Gastroesophageal sphincter (tissue), 4 donors: ENCODE measurements at regions not wholly inside any gene's neighbourhood (a gene's known extent, or its start where the extent isn't known, plus 50 kb on each side); places are given as distances from the start of the nearest gene placed in this dataset.

ENCODE experiments used
- ATAC-seq: fragments of 150-250 bp; one replicate; pipeline ENCODE4 v1.9.1; 2016; ENCODE audit warnings: mild to moderate bottlenecking, moderate library complexity
- H3K27ac ChIP-seq, 4 donors: fragments of 200-600 bp; sonication (generic) in 3 of 4; 1 replicate in 3 of 4; 2 replicates in 1 of 4; pipeline ENCODE4 v1.5.1; 2016 to 2019
- H3K27me3 ChIP-seq: fragments of 200-600 bp; sonication (generic); one replicate; pipeline ENCODE4 v1.5.1; 2019
- H3K36me3 ChIP-seq, 2 donors: fragments of 200-600 bp; sonication (generic); one replicate each; pipeline ENCODE4 v1.5.1; 2019; ENCODE audit warnings: control low read depth in 1 of 2
- H3K4me1 ChIP-seq, 3 donors: fragments of 200-600 bp; sonication (generic); 1 replicate in 2 of 3; 2 replicates in 1 of 3; pipeline ENCODE4 v1.5.1; 2016 to 2019; ENCODE audit warnings: control low read depth in 2 of 3
- H3K4me3 ChIP-seq, 2 donors: fragments of 200-600 bp; sonication (generic); one replicate each; pipeline ENCODE4 v1.5.1; 2019; ENCODE audit warnings: mild to moderate bottlenecking in 1 of 2, moderate library complexity in 1 of 2
- H3K9me3 ChIP-seq, 3 donors: fragments of 200-600 bp; sonication (generic); one replicate each; pipeline ENCODE4 v1.5.1; 2017 to 2019; ENCODE audit warnings: control low read depth in 2 of 3
- CTCF ChIP-seq, 4 experiments: fragments of 200-600 bp in 2 of 4; fragments of 450-650 bp in 2 of 4; sonication (generic) in 1 of 4; IDR thresholded peaks; one replicate each; pipeline ENCODE4 v1.5.1; 2017 to 2019; ENCODE audit warnings: antibody characterized with exemption in 4 of 4, mild to moderate bottlenecking in 2 of 4, moderate library complexity in 2 of 4
- EP300 ChIP-seq: sonication (generic); formaldehyde crosslinking; IDR thresholded peaks from one replicate; pipeline ENCODE4 v1.6.1; 2017; ENCODE audit warnings: antibody characterized with exemption, mild to moderate bottlenecking
- POLR2A ChIP-seq, 2 donors: fragments of 450-650 bp; IDR thresholded peaks; one replicate each; pipeline ENCODE4 v1.6.1; 2017; ENCODE audit warnings: antibody characterized with exemption in 2 of 2, mild to moderate bottlenecking in 2 of 2, moderate library complexity in 1 of 2
- POLR2AphosphoS5 ChIP-seq: sonication (generic); formaldehyde crosslinking; IDR thresholded peaks from one replicate; pipeline ENCODE4 v1.6.1; 2017; ENCODE audit warnings: antibody characterized with exemption
- WGBS, 2 donors: methylation state at CpG; one replicate each; pipeline ENCODE4 v1.1.5; 2018; ENCODE audit warnings: low coverage in 1 of 2; 5-methylcytosine and 5-hydroxymethylcytosine counted together

GRCh38 chr2:104923665-104924064 lies 69.8 kb downstream of the POU3F3 start:
- ATAC-seq, result no peak
- TF ChIP-seq CTCF (IDR thresholded peaks at IDR 0.05) (no peak), EP300 (no peak), POLR2A (IDR thresholded peaks at IDR 0.05) (no peak), POLR2AphosphoS5 (no peak)
- peaks cover 10% of the 10 kb centered on the region for H3K27me3 ChIP-seq
- 52 to 59% methylated on average over 3 of the region's 3 CpGs for WGBS, 2 donors
- no peak overlapping the region for H3K27ac ChIP-seq
- H3K4me1 ChIP-seq, result no peaks in the 10 kb centered on the region
- H3K4me3 ChIP-seq, result no peak overlapping the region
- H3K36me3 ChIP-seq, result no peaks in the 10 kb centered on the region
- peaks cover 0 to 20% (median 0%) of the 10 kb centered on the region in 3 donors for H3K9me3 ChIP-seq

GRCh38 chr2:104929663-104930062 lies 75.7 kb downstream of the POU3F3 start:
- no peak for TF ChIP-seq POLR2AphosphoS5
- TF ChIP-seq CTCF (IDR thresholded peaks at IDR 0.05), result no peak
- no peak for TF ChIP-seq POLR2A (IDR thresholded peaks at IDR 0.05)
- no peak for TF ChIP-seq EP300
- Histone ChIP-seq H3K27ac (no peak overlapping the region), H3K4me1 (no peaks in the 10 kb centered on the region), H3K36me3 (no peaks in the 10 kb centered on the region), H3K27me3 (peaks cover 15% of the 10 kb centered on the region), H3K4me3 (no peak overlapping the region), H3K9me3 (no peaks in the 10 kb centered on the region)
- 74 to 81% methylated on average over 2 to 3 of the region's 4 CpGs for WGBS, 2 donors
- no peak for ATAC-seq

GRCh38 chr2:104930732-104931131 lies 76.8 kb downstream of the POU3F3 start:
- Histone ChIP-seq H3K27me3 (peaks cover 15% of the 10 kb centered on the region), H3K27ac (no peak overlapping the region), H3K9me3 (no peaks in the 10 kb centered on the region), H3K4me3 (no peak overlapping the region), H3K4me1 (no peaks in the 10 kb centered on the region), H3K36me3 (no peaks in the 10 kb centered on the region)
- TF ChIP-seq POLR2AphosphoS5, result no peak
- no peak for TF ChIP-seq EP300
- TF ChIP-seq POLR2A (IDR thresholded peaks at IDR 0.05), result no peak
- no peak for TF ChIP-seq CTCF (IDR thresholded peaks at IDR 0.05)
- no peak for ATAC-seq
- 48 to 52% methylated on average over 3 of the region's 3 CpGs for WGBS, 2 donors

GRCh38 chr2:104932243-104932642 lies 78.3 kb downstream of the POU3F3 start:
- no peak for TF ChIP-seq POLR2A (IDR thresholded peaks at IDR 0.05)
- no peak for TF ChIP-seq POLR2AphosphoS5
- no peak for TF ChIP-seq CTCF (IDR thresholded peaks at IDR 0.05)
- TF ChIP-seq EP300, result no peak
- Histone ChIP-seq H3K27me3 (peaks cover 8% of the 10 kb centered on the region), H3K4me3 (no peak overlapping the region), H3K36me3 (no peaks in the 10 kb centered on the region), H3K27ac (no peak overlapping the region), H3K9me3 (no peaks in the 10 kb centered on the region), H3K4me1 (no peaks in the 10 kb centered on the region)
- 57 to 75% methylated on average over 4 of the region's 4 CpGs for WGBS, 2 donors
- ATAC-seq, result no peak

- H3K9me3 ChIP-seq, result no peaks in the 10 kb centered on the region
- 74 to 87% methylated on average over 4 to 7 of the region's 9 CpGs for WGBS, 2 donors
- no peak overlapping the region for H3K4me3 ChIP-seq
- TF ChIP-seq POLR2A (IDR thresholded peaks at IDR 0.05) (no peak), POLR2AphosphoS5 (no peak), CTCF (IDR thresholded peaks at IDR 0.05) (no peak), EP300 (no peak)
- ATAC-seq, result no peak
- H3K27me3 ChIP-seq, result peaks cover 4% of the 10 kb centered on the region
- no peaks in the 10 kb centered on the region for H3K4me1 ChIP-seq
- H3K36me3 ChIP-seq, result no peaks in the 10 kb centered on the region
- no peak overlapping the region for H3K27ac ChIP-seq
These were observed 79.4 kb downstream of the POU3F3 start for GRCh38 chr2:104933151-104933917.
